ENCODE measurements at regions not wholly inside any gene's neighbourhood (a gene's known extent, or its start where the extent isn't known, plus 50 kb on each side); places are given as distances from the start of the nearest gene placed in this dataset.

DNA sequence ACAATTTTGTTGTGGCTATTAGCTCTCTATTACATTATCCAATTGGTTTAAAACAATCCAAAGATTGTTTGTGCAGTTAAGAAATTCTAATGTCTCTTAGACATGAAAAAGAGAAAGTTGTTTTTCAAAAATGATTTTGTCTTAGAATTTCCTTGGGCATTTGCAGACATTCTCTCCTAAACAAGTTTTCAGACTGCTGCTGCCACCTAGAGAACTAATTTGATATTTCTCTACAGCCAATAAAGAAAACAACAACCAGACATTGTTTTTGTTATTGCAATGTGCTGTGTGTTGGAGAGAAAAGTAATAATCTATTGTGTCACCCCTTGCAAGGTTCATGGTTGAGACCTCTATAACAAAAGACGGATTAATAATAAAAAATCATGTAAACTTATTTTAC lies 119.0 kb upstream of the SYT4 start:
- TF ChIP-seq, protein P1, sequence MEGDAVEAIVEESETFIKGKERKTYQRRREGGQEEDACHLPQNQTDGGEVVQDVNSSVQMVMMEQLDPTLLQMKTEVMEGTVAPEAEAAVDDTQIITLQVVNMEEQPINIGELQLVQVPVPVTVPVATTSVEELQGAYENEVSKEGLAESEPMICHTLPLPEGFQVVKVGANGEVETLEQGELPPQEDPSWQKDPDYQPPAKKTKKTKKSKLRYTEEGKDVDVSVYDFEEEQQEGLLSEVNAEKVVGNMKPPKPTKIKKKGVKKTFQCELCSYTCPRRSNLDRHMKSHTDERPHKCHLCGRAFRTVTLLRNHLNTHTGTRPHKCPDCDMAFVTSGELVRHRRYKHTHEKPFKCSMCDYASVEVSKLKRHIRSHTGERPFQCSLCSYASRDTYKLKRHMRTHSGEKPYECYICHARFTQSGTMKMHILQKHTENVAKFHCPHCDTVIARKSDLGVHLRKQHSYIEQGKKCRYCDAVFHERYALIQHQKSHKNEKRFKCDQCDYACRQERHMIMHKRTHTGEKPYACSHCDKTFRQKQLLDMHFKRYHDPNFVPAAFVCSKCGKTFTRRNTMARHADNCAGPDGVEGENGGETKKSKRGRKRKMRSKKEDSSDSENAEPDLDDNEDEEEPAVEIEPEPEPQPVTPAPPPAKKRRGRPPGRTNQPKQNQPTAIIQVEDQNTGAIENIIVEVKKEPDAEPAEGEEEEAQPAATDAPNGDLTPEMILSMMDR (IDR thresholded peaks at IDR 0.05), result peak; percentile 31
- Histone ChIP-seq H3K4me3 (no peak overlapping the region), H3K27ac (no peak overlapping the region), H3K4me1 (no peaks in the 10 kb centered on the region), H3K36me3 (no peaks in the 10 kb centered on the region), H3K27me3 (no peaks in the 10 kb centered on the region), H3K9me3 (no peaks in the 10 kb centered on the region)
- intact Hi-C loops (cut with DNase I), result no loop called here
- DNase-seq, result no peak
- no peak for ATAC-seq

DNA sequence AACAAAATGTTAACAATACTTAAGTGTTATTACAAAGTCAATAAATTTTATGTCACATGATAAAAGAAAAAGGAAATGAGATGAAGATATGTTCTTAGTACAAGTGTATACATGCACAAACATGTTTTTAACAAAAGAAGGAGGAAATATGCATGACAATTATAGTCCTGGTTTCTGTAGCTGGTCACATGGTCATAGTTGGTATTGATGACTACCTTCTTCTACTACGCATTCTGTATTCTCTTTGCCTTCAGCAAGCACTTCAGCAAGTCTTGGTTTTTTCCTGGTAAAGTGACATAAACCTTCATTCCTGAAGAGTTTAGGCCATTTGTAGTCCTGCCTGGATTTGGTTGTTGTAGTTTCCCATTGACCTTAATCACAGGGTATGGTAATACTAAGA lies 121.3 kb upstream of the SYT4 start:
- Histone ChIP-seq H3K27ac (no peak overlapping the region), H3K9me3 (no peaks in the 10 kb centered on the region), H3K4me1 (no peaks in the 10 kb centered on the region), H3K36me3 (no peaks in the 10 kb centered on the region), H3K27me3 (no peaks in the 10 kb centered on the region), H3K4me3 (no peak overlapping the region)
- intact Hi-C loops (cut with DNase I), result no loop called here
- TF ChIP-seq, protein P1 (IDR thresholded peaks at IDR 0.05), result no peak
- ATAC-seq (no peak), DNase-seq (no peak)

DNA sequence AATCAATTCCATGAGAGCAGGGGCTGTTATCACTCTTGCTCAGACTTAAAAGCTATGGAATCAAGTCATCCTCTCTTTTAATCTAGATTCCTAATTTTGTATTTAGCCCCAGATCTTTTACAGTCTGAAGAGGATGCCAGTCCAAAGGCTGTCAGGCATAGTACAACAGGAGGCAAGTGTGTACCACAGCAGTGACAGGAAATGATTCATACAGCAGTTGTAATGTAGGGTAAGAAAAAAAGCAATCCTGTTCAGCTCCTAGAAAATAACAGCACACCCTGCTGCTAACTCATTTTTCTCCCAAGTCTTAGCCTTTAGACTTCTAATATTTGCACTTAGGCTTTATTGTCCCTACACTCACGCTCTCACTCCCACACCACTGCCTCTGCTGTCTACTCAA lies 127.8 kb upstream of the SYT4 start:
- Histone ChIP-seq H3K9me3 (no peaks in the 10 kb centered on the region), H3K4me1 (no peaks in the 10 kb centered on the region), H3K36me3 (no peaks in the 10 kb centered on the region), H3K4me3 (no peak overlapping the region), H3K27ac (no peak overlapping the region), H3K27me3 (no peaks in the 10 kb centered on the region)
- intact Hi-C loops (cut with DNase I), result no loop called here
- TF ChIP-seq, protein P1 (IDR thresholded peaks at IDR 0.05), result no peak
- ATAC-seq (no peak), DNase-seq (no peak)

DNA sequence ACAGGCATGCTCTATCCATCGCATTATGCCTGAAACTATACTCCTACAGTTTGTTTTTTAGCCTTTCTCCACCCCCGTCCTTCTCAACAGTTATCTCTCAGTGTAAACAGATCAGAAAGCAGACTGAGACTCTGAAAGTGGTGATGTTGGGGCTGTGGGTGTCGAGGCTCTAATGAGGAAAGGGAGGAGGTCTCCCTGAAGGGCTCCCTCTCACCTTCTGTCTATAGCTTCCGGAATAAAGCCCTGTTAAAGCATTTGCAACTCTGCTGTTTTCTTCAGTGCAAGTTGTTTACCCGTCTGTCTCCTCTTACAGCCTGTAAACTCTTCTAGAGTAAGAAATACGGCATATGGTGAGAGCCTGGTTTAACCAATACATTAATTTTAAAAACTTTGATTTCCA lies 136.7 kb upstream of the SYT4 start:
- no peaks in the 10 kb centered on the region for H3K4me1 ChIP-seq
- intact Hi-C loops (cut with DNase I), result no loop called here
- H3K4me3 ChIP-seq, result no peak overlapping the region
- no peaks in the 10 kb centered on the region for H3K27me3 ChIP-seq
- TF ChIP-seq, protein P1 (IDR thresholded peaks at IDR 0.05), result no peak
- DNase-seq, result no peak
- ATAC-seq, result no peak
- no peaks in the 10 kb centered on the region for H3K36me3 ChIP-seq
- no peaks in the 10 kb centered on the region for H3K9me3 ChIP-seq
- no peak overlapping the region for H3K27ac ChIP-seq

DNA sequence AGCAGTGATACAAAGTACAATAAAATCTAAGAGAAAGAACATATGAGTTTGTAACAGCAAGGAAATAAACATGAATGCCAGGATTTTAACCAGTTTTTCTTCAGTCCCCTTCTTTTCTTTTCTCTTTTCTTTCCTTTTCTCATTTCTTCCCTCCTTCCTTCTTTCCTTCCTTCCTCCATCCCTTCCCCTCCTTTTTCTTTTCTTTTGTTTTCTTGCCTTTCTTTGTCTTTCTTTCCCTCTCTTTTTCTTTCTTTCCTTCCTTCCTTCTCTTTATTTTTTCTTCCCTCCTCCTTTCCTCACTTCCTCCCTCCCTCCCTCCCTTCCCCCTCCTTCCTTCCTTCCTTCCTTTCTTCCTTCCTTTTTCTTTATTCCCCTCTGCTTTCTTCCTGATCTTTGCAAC lies 142.8 kb upstream of the SYT4 start:
- DNase-seq (no peak), ATAC-seq (no peak)
- H3K9me3 ChIP-seq, result no peaks in the 10 kb centered on the region
- intact Hi-C loops (cut with DNase I), result no loop called here
- TF ChIP-seq, protein P1 (IDR thresholded peaks at IDR 0.05), result no peak
- no peaks in the 10 kb centered on the region for H3K27me3 ChIP-seq
- no peak overlapping the region for H3K27ac ChIP-seq
- H3K4me3 ChIP-seq, result no peak overlapping the region
- H3K36me3 ChIP-seq, result no peaks in the 10 kb centered on the region
- no peaks in the 10 kb centered on the region for H3K4me1 ChIP-seq

DNA sequence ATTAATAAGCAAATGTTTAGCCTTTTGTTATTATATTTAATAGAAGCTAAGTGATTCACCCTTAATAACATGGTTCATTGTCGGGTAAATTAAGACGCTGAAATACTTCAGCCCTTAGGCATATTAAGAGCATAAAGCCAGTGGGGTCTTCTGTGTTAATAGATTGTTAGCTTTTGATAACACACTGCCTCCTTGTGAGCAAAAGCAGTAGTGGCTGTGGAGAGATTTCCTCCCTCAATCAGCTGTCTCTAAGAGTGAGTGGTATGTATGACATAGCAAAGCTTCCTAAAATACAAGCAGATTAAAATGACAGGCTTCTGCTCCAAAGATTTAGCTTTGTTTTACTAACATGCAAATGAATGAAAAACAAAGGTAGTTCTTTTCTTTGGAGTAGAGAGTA lies 143.7 kb upstream of the SYT4 start:
- intact Hi-C loops (cut with DNase I), result no loop called here
- no peak for ATAC-seq

More for the DNA sequence above, 143.7 kb upstream of the SYT4 start:
- H3K27me3 ChIP-seq, result no peaks in the 10 kb centered on the region
- no peak overlapping the region for H3K27ac ChIP-seq
- no peaks in the 10 kb centered on the region for H3K4me1 ChIP-seq
- H3K36me3 ChIP-seq, result no peaks in the 10 kb centered on the region
- no peak overlapping the region for H3K4me3 ChIP-seq
- H3K9me3 ChIP-seq, result no peaks in the 10 kb centered on the region
- no peak for DNase-seq
- TF ChIP-seq, protein P1 (IDR thresholded peaks at IDR 0.05), result no peak

Data from upper lobe of right lung (tissue), 1 donor.